ENCODE measurements at regions not wholly inside any gene's neighbourhood (a gene's known extent, or its start where the extent isn't known, plus 50 kb on each side); places are given as distances from the start of the nearest gene placed in this dataset.

DNA sequence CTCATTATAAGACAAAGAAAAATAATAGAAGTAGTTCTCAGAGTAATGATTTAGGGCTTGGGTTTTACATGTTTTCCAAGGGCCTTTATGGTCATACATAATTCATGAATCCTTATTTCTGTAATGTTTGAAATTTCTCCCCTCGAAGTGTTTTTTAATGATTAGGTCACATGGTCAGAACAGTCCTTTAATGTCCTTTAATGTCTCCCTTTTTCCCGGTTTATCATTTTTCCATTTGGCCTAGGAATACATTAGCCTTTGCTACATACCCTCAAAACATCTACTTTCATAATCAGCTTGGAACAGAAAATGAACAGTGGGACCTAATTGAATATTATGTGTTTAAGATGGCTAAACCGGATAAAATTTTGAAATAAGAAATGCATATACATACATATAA, 159.9 kb upstream of the ROBO2 start:
- Histone ChIP-seq H3K79me2 (ENCODE audit: control insufficient read depth, insufficient read depth, low read length) (no peaks in the 10 kb centered on the region), H3K9ac (ENCODE audit: low read length) (no peak overlapping the region), H3K4me1 (ENCODE audit: control insufficient read depth in 2 of 2, insufficient read depth in 2 of 2, low read length in 2 of 2) (no peaks in the 10 kb centered on the region), H3K36me3 (replicated peaks in 1 of 2; ENCODE audit: control extremely low read depth in 1 of 2, control insufficient read depth in 1 of 2, extremely low read depth in 1 of 2, insufficient read depth in 2 of 2, low read length in 1 of 2) (no peaks in the 10 kb centered on the region), H2AFZ (ENCODE audit: insufficient read depth, low read depth, low read length, poor library complexity, severe bottlenecking) (no peak overlapping the region), H3K27ac (ENCODE audit: low read length in 2 of 2) (no peak overlapping the region), H3K9me3 (ENCODE audit: control extremely low read depth in 1 of 3, control insufficient read depth in 2 of 3, insufficient read depth in 1 of 3, low read length in 2 of 3) (no peaks in the 10 kb centered on the region), H4K20me1 (ENCODE audit: control insufficient read depth, insufficient read depth, low read length, poor library complexity, severe bottlenecking) (no peaks in the 10 kb centered on the region), H3K4me2 (replicated peaks; ENCODE audit: low read depth, low read length, poor library complexity, severe bottlenecking) (no peak overlapping the region), H3K27me3 (replicated peaks in 1 of 4; ENCODE audit: control extremely low read depth in 1 of 4, control insufficient read depth in 3 of 4, insufficient read depth in 4 of 4, low read length in 3 of 4) (no peaks in the 10 kb centered on the region), H3K4me3 (ENCODE audit: control extremely low read depth in 1 of 5, extremely low read depth in 1 of 5, insufficient read depth in 1 of 5, low read depth in 2 of 5, low read length in 4 of 5) (no peak overlapping the region)
- no CpG with 5 or more reads among the region's 3 CpGs for WGBS (ENCODE audit: insufficient coverage)
- no peak overlapping the region for H3K4me3 Mint-ChIP-seq
- ATAC-seq (ENCODE audit: low read depth): no peak
- no peaks in the 10 kb centered on the region for H3K27me3 Mint-ChIP-seq
- intact Hi-C loops (cut with micrococcal nuclease): no loop called here
- no peak for DNase-seq
- H3K27ac Mint-ChIP-seq: no peak overlapping the region
- no peak for TF ChIP-seq EZH2 (IDR thresholded peaks at IDR 0.05; ENCODE audit: borderline replicate concordance, insufficient read depth, low read depth, low read length, poor library complexity, severe bottlenecking)
- TF ChIP-seq, protein P1, sequence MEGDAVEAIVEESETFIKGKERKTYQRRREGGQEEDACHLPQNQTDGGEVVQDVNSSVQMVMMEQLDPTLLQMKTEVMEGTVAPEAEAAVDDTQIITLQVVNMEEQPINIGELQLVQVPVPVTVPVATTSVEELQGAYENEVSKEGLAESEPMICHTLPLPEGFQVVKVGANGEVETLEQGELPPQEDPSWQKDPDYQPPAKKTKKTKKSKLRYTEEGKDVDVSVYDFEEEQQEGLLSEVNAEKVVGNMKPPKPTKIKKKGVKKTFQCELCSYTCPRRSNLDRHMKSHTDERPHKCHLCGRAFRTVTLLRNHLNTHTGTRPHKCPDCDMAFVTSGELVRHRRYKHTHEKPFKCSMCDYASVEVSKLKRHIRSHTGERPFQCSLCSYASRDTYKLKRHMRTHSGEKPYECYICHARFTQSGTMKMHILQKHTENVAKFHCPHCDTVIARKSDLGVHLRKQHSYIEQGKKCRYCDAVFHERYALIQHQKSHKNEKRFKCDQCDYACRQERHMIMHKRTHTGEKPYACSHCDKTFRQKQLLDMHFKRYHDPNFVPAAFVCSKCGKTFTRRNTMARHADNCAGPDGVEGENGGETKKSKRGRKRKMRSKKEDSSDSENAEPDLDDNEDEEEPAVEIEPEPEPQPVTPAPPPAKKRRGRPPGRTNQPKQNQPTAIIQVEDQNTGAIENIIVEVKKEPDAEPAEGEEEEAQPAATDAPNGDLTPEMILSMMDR (IDR thresholded peaks at IDR 0.05): no peak
- no peaks in the 10 kb centered on the region for H3K4me1 Mint-ChIP-seq
- CTCF ChIA-PET: no interaction called here
- H3K9me3 Mint-ChIP-seq (ENCODE audit: insufficient read depth): no peaks in the 10 kb centered on the region
- POLR2A ChIA-PET: no interaction called here

DNA sequence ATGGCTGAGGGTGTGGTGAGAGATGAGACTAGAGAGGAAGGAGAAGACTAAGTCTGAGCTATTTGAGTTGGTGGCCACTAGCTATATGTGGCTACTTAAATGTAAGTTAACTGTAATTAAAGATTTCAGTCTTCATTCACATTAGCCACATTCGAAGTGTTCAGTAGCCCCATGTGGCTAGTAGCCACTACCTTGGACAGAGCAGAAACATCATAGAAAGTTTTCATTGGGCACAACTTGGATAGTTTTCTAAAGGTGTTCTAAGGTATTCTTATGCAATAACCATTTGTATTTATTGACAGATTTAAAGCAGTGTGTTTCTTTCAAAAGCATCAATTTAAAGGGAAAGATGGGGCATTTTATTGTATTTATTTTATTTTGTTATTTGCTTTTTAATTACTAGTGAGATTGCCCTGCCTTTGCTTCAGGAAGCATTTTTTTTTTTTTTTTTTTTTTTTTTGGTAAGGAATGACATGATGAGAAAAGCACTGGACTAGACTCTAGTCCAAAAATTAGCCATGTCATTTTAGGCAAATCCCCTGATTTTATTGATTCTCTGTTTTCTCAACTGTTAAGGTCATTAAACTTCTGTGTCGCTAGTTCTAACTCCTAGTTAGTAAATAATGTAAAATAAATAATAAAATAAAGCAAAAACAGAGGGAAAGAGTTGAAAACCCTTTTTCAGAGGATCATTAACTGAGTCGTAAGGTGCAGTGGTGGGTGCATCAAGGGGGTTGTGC, 153.0 kb upstream of the ROBO2 start:
- Histone ChIP-seq H3K4me1 (ENCODE audit: control insufficient read depth in 2 of 2, insufficient read depth in 2 of 2, low read length in 2 of 2) (no peaks in the 10 kb centered on the region), H3K27ac (ENCODE audit: low read length in 2 of 2) (no peak overlapping the region), H4K20me1 (ENCODE audit: control insufficient read depth, insufficient read depth, low read length, poor library complexity, severe bottlenecking) (no peaks in the 10 kb centered on the region), H3K27me3 (replicated peaks in 1 of 4; ENCODE audit: control extremely low read depth in 1 of 4, control insufficient read depth in 3 of 4, insufficient read depth in 4 of 4, low read length in 3 of 4) (no peaks in the 10 kb centered on the region), H3K4me2 (replicated peaks; ENCODE audit: low read depth, low read length, poor library complexity, severe bottlenecking) (no peak overlapping the region), H3K36me3 (replicated peaks in 1 of 2; ENCODE audit: control extremely low read depth in 1 of 2, control insufficient read depth in 1 of 2, extremely low read depth in 1 of 2, insufficient read depth in 2 of 2, low read length in 1 of 2) (no peaks in the 10 kb centered on the region), H3K9ac (ENCODE audit: low read length) (no peak overlapping the region), H3K9me3 (ENCODE audit: control extremely low read depth in 1 of 3, control insufficient read depth in 2 of 3, insufficient read depth in 1 of 3, low read length in 2 of 3) (peaks cover 0 to 5% (median 0%) of the 10 kb centered on the region in 3 donors), H3K4me3 (ENCODE audit: control extremely low read depth in 1 of 5, extremely low read depth in 1 of 5, insufficient read depth in 1 of 5, low read depth in 2 of 5, low read length in 4 of 5) (no peak overlapping the region), H3K79me2 (ENCODE audit: control insufficient read depth, insufficient read depth, low read length) (no peaks in the 10 kb centered on the region), H2AFZ (ENCODE audit: insufficient read depth, low read depth, low read length, poor library complexity, severe bottlenecking) (no peak overlapping the region)
- intact Hi-C loops (cut with micrococcal nuclease): no loop called here
- ChIA-PET CTCF (interaction anchor here (1.2 kb wide), 1 partner anchor 9 kb away, joined by 3 read pairs; no protein-coding TSS in a partner anchor), POLR2A (no interaction called here)
- no peak for TF ChIP-seq EZH2 (IDR thresholded peaks at IDR 0.05; ENCODE audit: borderline replicate concordance, insufficient read depth, low read depth, low read length, poor library complexity, severe bottlenecking)
- H3K4me3 Mint-ChIP-seq: no peak overlapping the region
- H3K9me3 Mint-ChIP-seq (ENCODE audit: insufficient read depth): no peaks in the 10 kb centered on the region
- no peaks in the 10 kb centered on the region for H3K27me3 Mint-ChIP-seq
- ATAC-seq (ENCODE audit: low read depth) (no peak), DNase-seq (no peak)
- no peak overlapping the region for H3K27ac Mint-ChIP-seq
- WGBS (ENCODE audit: insufficient coverage): no CpG with 5 or more reads among the region's 3 CpGs
- no peaks in the 10 kb centered on the region for H3K4me1 Mint-ChIP-seq
